Right lobe of liver (tissue), 6 donors: ENCODE measurements at regions not wholly inside any gene's neighbourhood (a gene's known extent, or its start where the extent isn't known, plus 50 kb on each side); places are given as distances from the start of the nearest gene placed in this dataset.
A peak's percentile ranks its signal among the peaks of the same experiment; 100 is the strongest.

Source experiments
- ATAC-seq, 4 donors: fragments of 200-7000 bp; cut with Tn5 transposase; one replicate each; pipeline ENCODE4 v1.9.1; 2020; ENCODE audit warnings: mild to moderate bottlenecking in 4 of 4, moderate library complexity in 4 of 4
- DNase-seq, 3 donors: peaks; one replicate each; pipeline ENCODE4 v3.0.0-alpha.2; 2020
- H3K27ac ChIP-seq, 3 donors: fragments of 200-600 bp; one replicate each; pipeline ENCODE4 v1.8.0; 2022
- H3K27me3 ChIP-seq, 2 donors: fragments of 200-600 bp; one replicate each; pipeline ENCODE4 v1.8.0; 2022
- H3K36me3 ChIP-seq, 4 donors: fragments of 200-600 bp; sonication (generic) in 1 of 4; one replicate each; pipeline versions ENCODE4 v1.5.1 to v1.8.0; 2017 to 2022; ENCODE audit warnings: control low read depth in 1 of 4
- H3K4me1 ChIP-seq, 4 donors: fragments of 200-600 bp; sonication (generic) in 1 of 4; one replicate each; pipeline versions ENCODE4 v1.5.1 to v1.8.0; 2017 to 2022; ENCODE audit warnings: control low read depth in 1 of 4
- H3K4me3 ChIP-seq, 3 donors: fragments of 200-600 bp; one replicate each; pipeline ENCODE4 v1.8.0; 2022
- H3K9me3 ChIP-seq, 4 donors: fragments of 200-600 bp; sonication (generic) in 1 of 4; one replicate each; pipeline versions ENCODE4 v1.5.1 to v1.8.0; 2017 to 2022; ENCODE audit warnings: control low read depth in 1 of 4
- POLR2A ChIP-seq: fragments of 450-650 bp; IDR thresholded peaks from one replicate; pipeline ENCODE4 v1.6.1; 2017; ENCODE audit warnings: antibody characterized with exemption, mild to moderate bottlenecking
- whole genome bisulfite sequencing: methylation state at CpG from one replicate; pipeline ENCODE4 v1.1.6; 2018; ENCODE audit warnings: low coverage, low lambda C conversion rate; ENCODE audit not compliant: insufficient coverage; ENCODE audit errors: missing lambda C conversion rate; 5-methylcytosine and 5-hydroxymethylcytosine counted together
- intact Hi-C, 2 donors: fragments of 100-400 bp; cut with DNase I; formaldehyde crosslinking; loops; one replicate each; pipeline versions ENCODE4 v1.11.2 to v1.14.1; 2022
- TF ChIP-seq, protein P1 (sequence below), 4 donors: fragments of 200-600 bp in 3 of 4; fragments of 450-650 bp in 1 of 4; IDR thresholded peaks; one replicate each; pipeline versions ENCODE4 v1.5.1 to v1.8.0; 2016 to 2022; ENCODE audit warnings: antibody characterized with exemption in 4 of 4, mild to moderate bottlenecking in 2 of 4
- donor health status: DM: no; HTN: yes; CAD: no.
- donor health status: DM: no; HTN: no; CAD: no.
- donor health status: DM: no; HTN: no; CAD: no.
- donor health status: DM: no; HTN: yes; CAD: no.
- donor health status: DM: no; HTN: yes; CAD: no.

DNA sequence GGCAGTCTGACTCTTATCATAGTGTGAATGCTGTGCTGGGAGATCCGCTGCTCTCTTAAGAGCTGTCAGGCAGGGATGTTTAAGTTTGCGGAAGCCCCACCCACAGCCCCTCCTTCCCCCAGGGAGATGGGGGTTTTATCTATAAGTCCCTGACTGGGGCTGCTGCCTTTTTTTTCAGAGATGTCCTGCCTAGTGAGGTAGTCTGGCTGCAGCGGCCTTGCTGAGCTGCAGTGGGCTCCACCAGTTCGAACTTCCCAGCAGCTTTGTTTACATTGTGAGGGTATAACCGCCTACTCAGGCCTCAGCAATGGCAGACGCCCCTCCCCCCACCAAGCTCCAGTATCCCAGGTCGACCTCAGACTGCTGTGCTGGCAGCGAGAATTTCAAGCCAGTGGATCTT is 75.7 kb upstream of the UST start:
- DNase-seq (no peak), ATAC-seq (no peak)
- intact Hi-C loops, result no loop called here
- Histone ChIP-seq H3K36me3 (no peaks in the 10 kb centered on the region), H3K9me3 (peaks cover 0 to 3% (median 0%) of the 10 kb centered on the region in 4 donors), H3K4me3 (no peak overlapping the region), H3K4me1 (no peaks in the 10 kb centered on the region), H3K27me3 (no peaks in the 10 kb centered on the region), H3K27ac (no peak overlapping the region)
- no peak for TF ChIP-seq POLR2A
- TF ChIP-seq, protein P1, sequence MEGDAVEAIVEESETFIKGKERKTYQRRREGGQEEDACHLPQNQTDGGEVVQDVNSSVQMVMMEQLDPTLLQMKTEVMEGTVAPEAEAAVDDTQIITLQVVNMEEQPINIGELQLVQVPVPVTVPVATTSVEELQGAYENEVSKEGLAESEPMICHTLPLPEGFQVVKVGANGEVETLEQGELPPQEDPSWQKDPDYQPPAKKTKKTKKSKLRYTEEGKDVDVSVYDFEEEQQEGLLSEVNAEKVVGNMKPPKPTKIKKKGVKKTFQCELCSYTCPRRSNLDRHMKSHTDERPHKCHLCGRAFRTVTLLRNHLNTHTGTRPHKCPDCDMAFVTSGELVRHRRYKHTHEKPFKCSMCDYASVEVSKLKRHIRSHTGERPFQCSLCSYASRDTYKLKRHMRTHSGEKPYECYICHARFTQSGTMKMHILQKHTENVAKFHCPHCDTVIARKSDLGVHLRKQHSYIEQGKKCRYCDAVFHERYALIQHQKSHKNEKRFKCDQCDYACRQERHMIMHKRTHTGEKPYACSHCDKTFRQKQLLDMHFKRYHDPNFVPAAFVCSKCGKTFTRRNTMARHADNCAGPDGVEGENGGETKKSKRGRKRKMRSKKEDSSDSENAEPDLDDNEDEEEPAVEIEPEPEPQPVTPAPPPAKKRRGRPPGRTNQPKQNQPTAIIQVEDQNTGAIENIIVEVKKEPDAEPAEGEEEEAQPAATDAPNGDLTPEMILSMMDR (IDR thresholded peaks at IDR 0.05), result no peak
- WGBS, result no CpG with 5 or more reads among the region's 8 CpGs

DNA sequence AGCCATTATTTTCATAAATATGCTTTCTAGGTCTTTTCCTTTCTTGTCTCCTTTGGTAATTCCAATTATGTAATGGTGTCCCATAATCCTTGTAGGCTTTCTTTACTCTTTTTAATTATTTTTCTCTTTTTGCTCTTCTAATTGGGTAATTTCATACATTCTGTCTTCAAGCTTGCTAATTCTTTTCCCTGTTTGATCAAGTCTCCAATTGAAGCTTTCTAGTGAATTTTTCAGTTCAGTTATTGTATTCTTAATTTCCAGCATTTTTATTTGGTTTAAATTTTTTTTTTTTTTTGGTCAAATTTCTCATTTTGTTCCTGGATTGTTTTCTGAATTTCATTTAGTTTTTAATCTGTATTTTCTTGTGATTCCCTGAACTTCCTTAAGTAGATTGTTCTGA is 74.9 kb upstream of the UST start:
- DNase-seq (no peak), ATAC-seq (no peak)
- intact Hi-C loops, result no loop called here
- no peaks in the 10 kb centered on the region for H3K27me3 ChIP-seq
- no peaks in the 10 kb centered on the region for H3K4me1 ChIP-seq
- H3K9me3 ChIP-seq, result peaks cover 0 to 3% (median 0%) of the 10 kb centered on the region in 4 donors
- no peak overlapping the region for H3K27ac ChIP-seq
- no peak overlapping the region for H3K4me3 ChIP-seq
- TF ChIP-seq POLR2A, result no peak
- TF ChIP-seq, protein P1 (IDR thresholded peaks at IDR 0.05), result no peak
- no peaks in the 10 kb centered on the region for H3K36me3 ChIP-seq

DNA sequence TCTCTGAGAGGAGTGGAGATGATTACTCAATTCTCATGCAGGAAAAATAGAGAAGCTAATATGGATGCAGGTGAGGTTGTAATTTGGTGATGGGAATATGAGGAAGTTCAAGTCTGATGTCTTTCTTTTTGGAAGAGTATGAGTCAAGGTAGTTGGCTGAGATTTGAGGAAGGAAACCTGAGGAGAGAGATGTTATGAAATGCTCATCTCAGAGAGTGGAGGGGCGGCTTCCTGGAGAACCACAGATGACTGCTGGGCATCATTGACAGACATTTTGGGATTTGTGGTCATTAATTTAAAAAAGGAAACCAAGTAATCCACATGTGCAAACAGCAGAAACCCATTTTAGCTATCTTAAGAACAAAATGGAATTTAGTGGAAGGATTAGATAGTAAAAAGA is 72.5 kb upstream of the UST start:
- intact Hi-C loops, result no loop called here
- H3K4me1 ChIP-seq, result no peaks in the 10 kb centered on the region
- 67% methylated on average over 1 of the region's 1 CpG for WGBS
- peaks cover 0 to 3% (median 0%) of the 10 kb centered on the region in 4 donors for H3K9me3 ChIP-seq
- no peaks in the 10 kb centered on the region for H3K27me3 ChIP-seq
- no peak overlapping the region for H3K27ac ChIP-seq
- TF ChIP-seq, protein P1 (IDR thresholded peaks at IDR 0.05), result no peak
- DNase-seq (no peak), ATAC-seq (no peak)
- no peaks in the 10 kb centered on the region for H3K36me3 ChIP-seq
- no peak overlapping the region for H3K4me3 ChIP-seq

DNA sequence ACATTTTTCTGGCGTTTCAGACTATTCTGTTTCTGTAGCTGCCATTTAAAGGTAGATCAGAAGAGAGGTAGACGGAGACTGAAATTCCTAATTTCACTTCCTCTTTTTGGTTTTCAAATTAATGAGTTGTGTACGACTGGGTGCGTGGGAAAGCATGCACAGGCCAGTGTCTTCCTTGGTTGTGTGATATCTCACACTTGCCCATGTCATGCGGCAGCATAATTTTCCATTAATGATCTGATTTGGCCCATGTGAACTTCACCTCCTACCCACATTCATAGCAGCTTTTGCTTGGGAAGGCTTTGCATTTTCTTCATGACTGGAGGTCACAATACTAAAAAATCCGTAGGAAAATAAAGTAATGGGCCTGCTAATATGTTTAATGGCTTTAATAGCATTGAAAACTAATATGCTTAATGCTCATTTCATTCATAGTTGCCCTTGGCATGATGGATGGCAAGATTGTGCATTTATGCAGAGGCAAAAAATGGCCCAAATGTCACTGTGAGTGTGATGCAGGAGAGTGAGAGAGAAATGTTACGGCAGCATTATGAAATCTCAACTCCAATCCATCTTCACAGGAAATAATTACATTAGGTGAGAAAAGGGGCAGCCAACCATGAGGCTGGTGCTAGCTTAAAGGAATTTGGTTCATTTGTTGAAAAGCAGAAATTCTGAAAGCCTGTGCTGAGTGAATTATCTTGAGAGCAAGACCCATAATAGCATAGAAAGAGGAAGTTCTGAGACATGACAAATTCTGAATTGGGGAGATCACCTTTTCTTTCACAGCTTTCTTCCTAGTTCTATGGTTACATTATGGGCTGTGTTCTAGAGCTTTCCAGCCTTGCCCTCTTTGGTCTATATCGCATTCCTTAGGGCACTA is 69.0 kb upstream of the UST start:
- 55% methylated on average over 8 of the region's 8 CpGs for WGBS
- H3K27me3 ChIP-seq, result no peaks in the 10 kb centered on the region
- DNase-seq, result no peak

More for the DNA sequence above, 69.0 kb upstream of the UST start:
- ATAC-seq, result peak in 1 of 4 donors; percentile 25
- Histone ChIP-seq H3K9me3 (no peaks in the 10 kb centered on the region), H3K36me3 (no peaks in the 10 kb centered on the region), H3K27ac (no peak overlapping the region), H3K4me1 (no peaks in the 10 kb centered on the region), H3K4me3 (no peak overlapping the region)
- intact Hi-C loops, result no loop called here
- TF ChIP-seq POLR2A, result no peak
- TF ChIP-seq, protein P1 (IDR thresholded peaks at IDR 0.05), result no peak
